ENCODE measurements at regions not wholly inside any gene's neighbourhood (a gene's known extent, or its start where the extent isn't known, plus 50 kb on each side); places are given as distances from the start of the nearest gene placed in this dataset.

DNA sequence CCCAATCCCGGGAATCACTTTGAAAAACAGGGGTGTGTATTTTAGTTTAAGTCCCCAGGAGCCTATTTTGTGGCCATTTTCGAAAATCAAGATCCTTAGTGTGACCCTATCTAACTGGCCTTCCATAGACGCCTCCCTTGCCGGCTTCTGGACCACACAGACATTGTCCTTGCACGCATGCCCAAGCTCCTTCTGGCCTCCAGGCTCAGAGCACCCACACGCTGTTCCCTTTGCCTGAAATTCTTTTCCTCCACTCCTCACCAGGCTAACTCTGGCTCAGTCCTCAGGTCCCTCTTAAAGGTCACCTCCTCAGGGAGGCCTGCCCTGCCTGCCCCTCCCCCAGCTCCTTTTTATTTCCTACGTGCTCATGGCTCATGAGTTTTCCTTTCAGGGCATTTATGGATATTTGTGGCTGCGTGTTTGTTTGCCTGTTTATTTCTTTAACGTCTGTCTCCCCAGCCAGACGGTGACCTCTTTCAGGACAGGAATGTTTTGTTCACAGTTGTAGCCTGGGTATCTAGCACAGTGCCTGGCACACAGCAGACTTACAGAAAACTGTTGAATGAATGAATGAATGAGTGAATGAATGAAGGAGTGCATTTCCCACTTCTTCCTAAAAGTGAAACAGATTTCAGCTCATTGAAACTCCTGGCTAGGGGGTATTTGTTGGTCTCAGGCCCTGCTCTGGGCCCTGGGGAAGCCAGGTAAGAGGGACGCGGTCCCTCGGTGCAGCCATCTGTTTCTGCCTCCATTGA lies 79.1 kb upstream of the IER5L start:
- TF ChIP-seq, protein P1, sequence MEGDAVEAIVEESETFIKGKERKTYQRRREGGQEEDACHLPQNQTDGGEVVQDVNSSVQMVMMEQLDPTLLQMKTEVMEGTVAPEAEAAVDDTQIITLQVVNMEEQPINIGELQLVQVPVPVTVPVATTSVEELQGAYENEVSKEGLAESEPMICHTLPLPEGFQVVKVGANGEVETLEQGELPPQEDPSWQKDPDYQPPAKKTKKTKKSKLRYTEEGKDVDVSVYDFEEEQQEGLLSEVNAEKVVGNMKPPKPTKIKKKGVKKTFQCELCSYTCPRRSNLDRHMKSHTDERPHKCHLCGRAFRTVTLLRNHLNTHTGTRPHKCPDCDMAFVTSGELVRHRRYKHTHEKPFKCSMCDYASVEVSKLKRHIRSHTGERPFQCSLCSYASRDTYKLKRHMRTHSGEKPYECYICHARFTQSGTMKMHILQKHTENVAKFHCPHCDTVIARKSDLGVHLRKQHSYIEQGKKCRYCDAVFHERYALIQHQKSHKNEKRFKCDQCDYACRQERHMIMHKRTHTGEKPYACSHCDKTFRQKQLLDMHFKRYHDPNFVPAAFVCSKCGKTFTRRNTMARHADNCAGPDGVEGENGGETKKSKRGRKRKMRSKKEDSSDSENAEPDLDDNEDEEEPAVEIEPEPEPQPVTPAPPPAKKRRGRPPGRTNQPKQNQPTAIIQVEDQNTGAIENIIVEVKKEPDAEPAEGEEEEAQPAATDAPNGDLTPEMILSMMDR (IDR thresholded peaks at IDR 0.05), result no peak
- TF ChIP-seq ZFX (IDR thresholded peaks at IDR 0.05; ENCODE audit: borderline replicate concordance), result no peak

Data from 22Rv1 (cell line).